H54 (cell line): ENCODE measurements at regions not wholly inside any gene's neighbourhood (a gene's known extent, or its start where the extent isn't known, plus 50 kb on each side); places are given as distances from the start of the nearest gene placed in this dataset.

Experiments
- DNase-seq: peaks from one replicate; pipeline ENCODE4 v3.0.0; 2011; ENCODE audit warnings: low spot score, mixed read lengths; ENCODE audit not compliant: insufficient read length
- FAIRE-seq: peaks from 3 replicates; lab custom pipeline; 2011; peaks lifted over from hg19 to GRCh38; lab: Jason Lieb, UNC
- POLR2A ChIP-seq: IDR thresholded peaks from 2 replicates; pipeline ENCODE4 v1.6.1; 2011; ENCODE audit warnings: low read depth, mild to moderate bottlenecking, low read length

GRCh38 chr4:17173300-17173699 is 274.9 kb upstream of the LDB2 start:
- no peak for TF ChIP-seq POLR2A
- no peak for DNase-seq
- FAIRE-seq = no peak

- TF ChIP-seq POLR2A = no peak
- FAIRE-seq (no peak), DNase-seq (no peak)
Measured at GRCh38 chr4:17170131-17170530, 271.7 kb upstream of the LDB2 start.

GRCh38 chr4:17169699-17170098 is 271.3 kb upstream of the LDB2 start:
- no peak for TF ChIP-seq POLR2A
- no peak for DNase-seq
- no peak for FAIRE-seq

GRCh38 chr4:17168571-17168970 is 270.1 kb upstream of the LDB2 start:
- no peak for TF ChIP-seq POLR2A
- FAIRE-seq = no peak
- DNase-seq = no peak

- no peak for TF ChIP-seq POLR2A
- FAIRE-seq (no peak), DNase-seq (no peak)
Measured at GRCh38 chr4:17166954-17167353, 268.5 kb upstream of the LDB2 start.

- no peak for TF ChIP-seq POLR2A
- no peak for DNase-seq
- FAIRE-seq = no peak
Measured at GRCh38 chr4:17165286-17165685, 266.8 kb upstream of the LDB2 start.

GRCh38 chr4:17164666-17165065 is 266.2 kb upstream of the LDB2 start:
- no peak for DNase-seq
- TF ChIP-seq POLR2A = no peak
- no peak for FAIRE-seq

- no peak for TF ChIP-seq POLR2A
- no peak for DNase-seq
- no peak for FAIRE-seq
Measured at GRCh38 chr4:17163156-17163771, 264.8 kb upstream of the LDB2 start.

GRCh38 chr4:17157304-17157703 is 258.9 kb upstream of the LDB2 start:
- no peak for TF ChIP-seq POLR2A
- DNase-seq (no peak), FAIRE-seq (no peak)

- FAIRE-seq = no peak
- TF ChIP-seq POLR2A = no peak
- no peak for DNase-seq
Measured at GRCh38 chr4:17155486-17155885, 257.0 kb upstream of the LDB2 start.

- DNase-seq (no peak), FAIRE-seq (no peak)
- TF ChIP-seq POLR2A = no peak
Measured at GRCh38 chr4:17153572-17153971, 255.1 kb upstream of the LDB2 start.

- no peak for TF ChIP-seq POLR2A
- FAIRE-seq (no peak), DNase-seq (no peak)
Measured at GRCh38 chr4:17152941-17153540, 254.6 kb upstream of the LDB2 start.

- no peak for TF ChIP-seq POLR2A
- FAIRE-seq (no peak), DNase-seq (no peak)
Measured at GRCh38 chr4:17142232-17142711, 243.8 kb upstream of the LDB2 start.

GRCh38 chr4:17138847-17139246 is 240.4 kb upstream of the LDB2 start:
- DNase-seq (no peak), FAIRE-seq (no peak)
- no peak for TF ChIP-seq POLR2A

- DNase-seq (no peak), FAIRE-seq (no peak)
- TF ChIP-seq POLR2A = no peak
Measured at GRCh38 chr4:17134565-17134964, 236.1 kb upstream of the LDB2 start.
